ENCODE measurements at regions not wholly inside any gene's neighbourhood (a gene's known extent, or its start where the extent isn't known, plus 50 kb on each side); places are given as distances from the start of the nearest gene placed in this dataset.

DNA sequence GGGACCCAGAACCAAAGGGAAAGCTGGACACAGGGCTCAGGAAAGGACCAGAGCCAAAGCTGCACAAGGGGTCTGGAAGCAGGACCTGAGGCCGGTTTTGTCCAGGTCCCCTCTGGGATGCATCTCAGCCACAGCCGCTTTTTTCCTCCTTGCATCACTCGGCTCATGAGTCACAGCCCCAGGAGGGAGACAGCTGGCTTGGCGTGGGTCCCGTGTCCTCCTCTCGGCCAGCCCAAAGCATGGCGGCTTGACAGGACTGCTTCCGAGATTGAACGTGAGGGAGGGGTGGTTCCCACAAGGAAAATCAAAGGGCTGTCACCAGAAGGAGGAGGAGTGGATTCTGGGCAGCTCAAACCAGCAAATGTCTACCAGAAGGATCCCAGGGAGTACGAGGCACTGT is 56.7 kb upstream of the CPLX2 start:
- TF ChIP-seq GATA2 (IDR thresholded peaks at IDR 0.05; ENCODE audit: low read depth, low read length), result no peak

DNA sequence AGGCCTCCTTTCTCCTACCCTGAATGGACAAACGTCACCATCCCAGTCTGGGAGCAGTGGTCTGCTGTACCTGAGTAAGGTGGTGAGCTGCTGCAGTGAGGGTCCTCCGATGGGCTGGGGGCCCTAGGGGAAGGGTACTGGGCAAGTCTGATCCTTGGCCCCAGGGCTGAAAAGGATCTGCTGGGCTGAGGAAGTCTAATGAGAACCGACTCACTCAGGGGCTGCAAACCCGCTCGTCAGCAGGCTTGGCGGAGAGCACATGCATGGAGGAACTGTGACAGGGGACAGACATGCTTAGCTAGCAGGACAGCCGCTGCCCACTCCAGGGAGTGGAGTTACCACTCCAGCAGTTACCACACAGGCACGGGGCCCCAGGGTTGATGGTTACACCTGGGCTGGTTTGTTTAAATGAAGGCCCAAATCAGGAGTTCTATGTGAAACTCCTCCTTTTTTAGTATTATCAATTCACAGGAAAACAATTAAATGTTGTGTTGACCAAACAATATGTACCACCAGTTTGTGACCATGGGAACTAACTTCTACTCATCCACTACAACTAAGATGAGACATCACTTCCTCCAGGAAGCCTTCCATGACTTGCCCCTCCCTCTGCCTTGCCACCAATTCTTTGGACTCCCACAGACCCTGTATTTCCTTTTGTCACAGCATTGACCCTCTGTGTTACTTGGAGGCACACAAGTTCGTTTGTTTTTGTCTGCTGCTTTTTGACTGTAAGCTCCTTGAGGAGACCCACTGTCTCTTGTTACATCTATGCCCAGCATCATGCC is 56.1 kb upstream of the CPLX2 start:
- TF ChIP-seq GATA2 (IDR thresholded peaks at IDR 0.05; ENCODE audit: low read depth, low read length) (no peak), GATA3 (IDR thresholded peaks at IDR 0.05; ENCODE audit: low read depth, low read length) (no peak)

DNA sequence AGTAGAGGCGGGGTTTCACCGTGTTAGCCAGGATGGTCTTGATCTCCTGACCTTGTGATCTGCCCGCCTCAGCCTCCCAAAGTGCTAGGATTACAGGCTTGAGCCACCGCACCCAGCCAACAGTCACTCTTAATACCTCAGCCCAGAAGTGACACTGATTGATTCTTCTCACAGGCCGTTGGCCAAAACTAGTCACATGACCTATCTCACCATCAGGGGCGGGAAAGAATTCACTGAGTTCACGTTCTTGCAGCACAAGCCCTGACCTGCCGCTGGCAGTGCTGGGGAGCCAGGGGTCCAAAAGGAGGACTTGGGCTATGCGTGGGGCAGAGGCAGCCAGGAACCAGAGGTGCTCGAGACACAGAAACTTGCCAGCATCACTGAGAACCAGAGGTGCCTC is 55.0 kb upstream of the CPLX2 start:
- TF ChIP-seq GATA3 (IDR thresholded peaks at IDR 0.05; ENCODE audit: low read depth, low read length), result no peak
- no peak for TF ChIP-seq GATA2 (IDR thresholded peaks at IDR 0.05; ENCODE audit: low read depth, low read length)

DNA sequence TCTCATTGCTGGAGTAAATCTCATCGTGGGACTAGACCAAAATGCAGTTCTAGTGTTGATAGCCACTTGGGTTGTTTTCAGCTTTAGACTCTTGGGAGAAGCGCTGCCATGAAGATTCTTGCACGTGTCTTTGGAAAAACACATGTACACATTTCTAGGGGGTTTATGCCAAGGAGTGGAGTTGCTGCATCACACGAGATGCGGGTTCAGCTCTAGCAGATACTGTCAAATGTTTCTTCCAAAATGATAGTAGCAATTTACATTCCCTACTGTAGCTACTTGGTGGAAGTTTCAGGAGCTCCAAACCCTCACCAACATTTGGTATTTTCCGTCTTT is 52.3 kb upstream of the CPLX2 start:
- no peak for TF ChIP-seq GATA3 (IDR thresholded peaks at IDR 0.05; ENCODE audit: low read depth, low read length)
- TF ChIP-seq GATA2 (IDR thresholded peaks at IDR 0.05; ENCODE audit: low read depth, low read length), result no peak

DNA sequence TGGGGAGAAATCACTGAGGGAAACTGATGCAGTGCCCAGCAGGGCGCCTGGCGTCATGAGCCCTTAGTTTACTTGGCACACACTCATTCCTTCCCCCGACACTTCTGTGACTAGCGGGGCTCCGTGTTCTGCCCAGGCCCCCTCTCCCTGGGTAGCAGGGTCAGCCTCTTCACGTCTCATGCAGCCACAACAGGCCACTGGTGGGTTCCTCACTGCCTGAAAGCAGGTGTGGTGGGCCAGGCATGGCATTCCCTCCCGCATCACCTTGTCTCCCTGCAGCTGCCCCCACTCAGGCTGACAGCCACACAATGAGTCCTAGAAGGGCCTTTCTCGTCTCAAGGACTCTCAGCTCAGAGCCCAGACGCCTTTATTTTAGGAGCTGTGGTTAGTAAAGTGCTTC is 51.1 kb upstream of the CPLX2 start:
- TF ChIP-seq GATA3 (IDR thresholded peaks at IDR 0.05; ENCODE audit: low read depth, low read length), result no peak
- no peak for TF ChIP-seq GATA2 (IDR thresholded peaks at IDR 0.05; ENCODE audit: low read depth, low read length)
